A673 (cell line): ENCODE measurements at regions not wholly inside any gene's neighbourhood (a gene's known extent, or its start where the extent isn't known, plus 50 kb on each side); places are given as distances from the start of the nearest gene placed in this dataset.

Source experiments
- CTCF ChIP-seq: fragments of 300-800, 200-600 bp; sonication (generic); conservative IDR thresholded peaks from 2 replicates; pipeline ENCODE4 v1.5.1; 2017; ENCODE audit warnings: low read depth, mild to moderate bottlenecking, antibody characterized with exemption, low read length, moderate library complexity, mixed read lengths
- EZH2 ChIP-seq: fragments of 200-600 bp; sonication (generic); IDR thresholded peaks from 2 replicates; pipeline ENCODE4 v1.6.1; 2017; ENCODE audit warnings: borderline replicate concordance, low read depth, mild to moderate bottlenecking, mixed read lengths, antibody characterized with exemption, low read length; ENCODE audit not compliant: poor library complexity, severe bottlenecking

- TF ChIP-seq EZH2 = no peak
- no peak for TF ChIP-seq CTCF
Measured at GRCh38 chr11:115716080-115716479, 211.9 kb upstream of the CADM1 start.
